HG03432 (cell line): ENCODE measurements at regions not wholly inside any gene's neighbourhood (a gene's known extent, or its start where the extent isn't known, plus 50 kb on each side); places are given as distances from the start of the nearest gene placed in this dataset.

ENCODE experiments used
- ATAC-seq: cut with Tn5 transposase; IDR thresholded peaks from one replicate; pipeline ENCODE4 v1.9.1; 2021; ENCODE audit warnings: mild to moderate bottlenecking, moderate library complexity; ENCODE audit not compliant: unreplicated experiment

GRCh38 chr2:105573910-105574655 lies 170.6 kb upstream of the NCK2 start:
- ATAC-seq: no peak

GRCh38 chr2:105573490-105573889 lies 171.2 kb upstream of the NCK2 start:
- ATAC-seq: no peak

- peak; percentile 49 for ATAC-seq
These were observed 172.7 kb upstream of the FHL2 start for GRCh38 chr2:105571445-105571987.

- no peak for ATAC-seq
These were observed 171.9 kb upstream of the FHL2 start for GRCh38 chr2:105570757-105571156.

GRCh38 chr2:105570326-105570725 lies 171.5 kb upstream of the FHL2 start:
- ATAC-seq: no peak

- ATAC-seq: no peak
These were observed 170.8 kb upstream of the FHL2 start for GRCh38 chr2:105569606-105570005.

GRCh38 chr2:105567996-105568494 lies 169.2 kb upstream of the FHL2 start:
- no peak for ATAC-seq

GRCh38 chr2:105563000-105563719 lies 164.3 kb upstream of the FHL2 start:
- ATAC-seq: no peak

- ATAC-seq: no peak
These were observed 162.6 kb upstream of the FHL2 start for GRCh38 chr2:105561401-105561800.

- no peak for ATAC-seq
These were observed 161.3 kb upstream of the FHL2 start for GRCh38 chr2:105560157-105560556.

GRCh38 chr2:105557021-105557920 lies 158.4 kb upstream of the FHL2 start:
- no peak for ATAC-seq

GRCh38 chr2:105556366-105556765 lies 157.5 kb upstream of the FHL2 start:
- no peak for ATAC-seq

GRCh38 chr2:105554235-105554634 lies 155.4 kb upstream of the FHL2 start:
- no peak for ATAC-seq

- ATAC-seq: no peak
These were observed 154.8 kb upstream of the FHL2 start for GRCh38 chr2:105553538-105554196.

GRCh38 chr2:105546628-105546974 lies 147.8 kb upstream of the FHL2 start:
- no peak for ATAC-seq

- ATAC-seq: peak; percentile 79
These were observed 147.1 kb upstream of the FHL2 start for GRCh38 chr2:105545730-105546627.

GRCh38 chr2:105544591-105545377 lies 145.9 kb upstream of the FHL2 start:
- ATAC-seq: no peak

GRCh38 chr2:105541189-105542050 lies 142.6 kb upstream of the FHL2 start:
- no peak for ATAC-seq
